ENCODE measurements at regions not wholly inside any gene's neighbourhood (a gene's known extent, or its start where the extent isn't known, plus 50 kb on each side); places are given as distances from the start of the nearest gene placed in this dataset.
"Not testable (repeated sequence)": the region's sequence is repeated elsewhere in the genome, so short reads cannot be mapped to it uniquely, and the experiment has no call there.

DNA sequence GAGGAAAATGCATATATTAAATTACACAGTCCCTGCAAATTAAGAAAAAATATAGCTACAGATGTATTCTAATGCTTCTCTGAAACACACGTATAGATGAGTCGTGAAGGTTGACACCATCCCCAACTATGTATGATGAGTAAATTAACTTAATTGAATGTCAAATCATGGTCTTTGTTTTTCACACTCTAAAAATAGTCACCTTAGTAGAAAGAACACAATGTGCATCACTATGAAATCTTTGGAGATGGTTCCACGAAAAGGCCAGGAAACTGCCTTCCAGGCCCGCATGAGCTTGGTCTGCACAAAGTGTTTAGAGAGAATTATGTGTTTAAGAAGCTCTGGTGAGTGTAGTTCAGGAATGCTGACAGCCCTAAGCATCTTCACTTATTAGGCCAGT is 313.4 kb upstream of the IL12A start:
- Mint-ChIP-seq H3K4me1 (ENCODE audit: unreplicated experiment) (no peaks in the 10 kb centered on the region), H3K27ac (ENCODE audit: unreplicated experiment) (no peak overlapping the region), H3K27me3 (ENCODE audit: unreplicated experiment) (no peaks in the 10 kb centered on the region), H3K9me3 (ENCODE audit: unreplicated experiment) (no peaks in the 10 kb centered on the region), H3K4me3 (ENCODE audit: unreplicated experiment) (no peak overlapping the region), H3K36me3 (ENCODE audit: unreplicated experiment) (no peaks in the 10 kb centered on the region)
- DNase-seq (ENCODE audit: extremely low spot score, unreplicated experiment): no peak
- TF ChIP-seq, protein P1, sequence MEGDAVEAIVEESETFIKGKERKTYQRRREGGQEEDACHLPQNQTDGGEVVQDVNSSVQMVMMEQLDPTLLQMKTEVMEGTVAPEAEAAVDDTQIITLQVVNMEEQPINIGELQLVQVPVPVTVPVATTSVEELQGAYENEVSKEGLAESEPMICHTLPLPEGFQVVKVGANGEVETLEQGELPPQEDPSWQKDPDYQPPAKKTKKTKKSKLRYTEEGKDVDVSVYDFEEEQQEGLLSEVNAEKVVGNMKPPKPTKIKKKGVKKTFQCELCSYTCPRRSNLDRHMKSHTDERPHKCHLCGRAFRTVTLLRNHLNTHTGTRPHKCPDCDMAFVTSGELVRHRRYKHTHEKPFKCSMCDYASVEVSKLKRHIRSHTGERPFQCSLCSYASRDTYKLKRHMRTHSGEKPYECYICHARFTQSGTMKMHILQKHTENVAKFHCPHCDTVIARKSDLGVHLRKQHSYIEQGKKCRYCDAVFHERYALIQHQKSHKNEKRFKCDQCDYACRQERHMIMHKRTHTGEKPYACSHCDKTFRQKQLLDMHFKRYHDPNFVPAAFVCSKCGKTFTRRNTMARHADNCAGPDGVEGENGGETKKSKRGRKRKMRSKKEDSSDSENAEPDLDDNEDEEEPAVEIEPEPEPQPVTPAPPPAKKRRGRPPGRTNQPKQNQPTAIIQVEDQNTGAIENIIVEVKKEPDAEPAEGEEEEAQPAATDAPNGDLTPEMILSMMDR (IDR thresholded peaks at IDR 0.05): no peak

DNA sequence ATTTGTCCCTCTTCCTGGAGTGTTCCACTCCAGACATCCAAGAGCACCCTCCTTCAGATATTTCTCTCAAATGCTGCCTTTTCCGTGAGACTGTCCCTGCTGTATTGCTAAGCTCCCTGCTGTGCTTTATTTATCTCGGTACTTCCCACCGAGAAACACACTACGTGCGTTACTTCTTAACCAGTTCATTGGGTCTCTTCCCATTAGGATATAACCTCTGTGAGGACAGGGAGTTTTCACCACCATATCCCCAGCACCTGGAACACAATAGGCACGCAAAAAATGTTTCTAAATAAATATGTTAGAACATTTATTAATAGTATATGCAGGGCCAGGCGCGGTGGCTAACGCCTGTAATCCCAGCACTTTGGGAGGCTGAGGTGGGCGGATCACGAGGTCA is 308.7 kb upstream of the IL12A start:
- H3K36me3 Mint-ChIP-seq (ENCODE audit: unreplicated experiment): no peaks in the 10 kb centered on the region
- no peak overlapping the region for H3K27ac Mint-ChIP-seq (ENCODE audit: unreplicated experiment)
- H3K27me3 Mint-ChIP-seq (ENCODE audit: unreplicated experiment): no peaks in the 10 kb centered on the region
- H3K9me3 Mint-ChIP-seq (ENCODE audit: unreplicated experiment): no peaks in the 10 kb centered on the region
- TF ChIP-seq, protein P1 (IDR thresholded peaks at IDR 0.05): no peak
- H3K4me3 Mint-ChIP-seq (ENCODE audit: unreplicated experiment): no peak overlapping the region
- DNase-seq (ENCODE audit: extremely low spot score, unreplicated experiment): no peak
- H3K4me1 Mint-ChIP-seq (ENCODE audit: unreplicated experiment): no peaks in the 10 kb centered on the region

DNA sequence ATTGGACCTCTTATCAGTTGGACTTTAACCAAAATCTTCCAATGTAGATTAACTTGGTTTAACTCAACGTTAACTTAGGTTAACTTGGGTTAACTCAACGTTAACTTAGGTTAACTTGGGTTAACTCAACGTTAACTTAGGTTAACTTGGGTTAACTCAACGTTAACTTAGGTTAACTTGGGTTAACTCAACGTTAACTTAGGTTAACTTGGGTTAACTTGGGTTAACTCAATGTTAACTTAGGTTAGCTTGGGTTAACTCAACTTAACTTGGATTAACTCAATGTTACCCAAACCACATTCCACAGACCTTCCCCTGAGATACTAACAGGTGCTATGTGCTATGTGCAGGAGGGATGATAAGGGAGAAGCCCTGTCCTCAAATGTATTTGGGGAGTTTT is 306.9 kb upstream of the IL12A start:
- not testable (repeated sequence) for H3K36me3 Mint-ChIP-seq (ENCODE audit: unreplicated experiment); H3K4me3 Mint-ChIP-seq (ENCODE audit: unreplicated experiment); H3K4me1 Mint-ChIP-seq (ENCODE audit: unreplicated experiment); H3K9me3 Mint-ChIP-seq (ENCODE audit: unreplicated experiment); H3K27me3 Mint-ChIP-seq (ENCODE audit: unreplicated experiment); H3K27ac Mint-ChIP-seq (ENCODE audit: unreplicated experiment); DNase-seq (ENCODE audit: extremely low spot score, unreplicated experiment)

DNA sequence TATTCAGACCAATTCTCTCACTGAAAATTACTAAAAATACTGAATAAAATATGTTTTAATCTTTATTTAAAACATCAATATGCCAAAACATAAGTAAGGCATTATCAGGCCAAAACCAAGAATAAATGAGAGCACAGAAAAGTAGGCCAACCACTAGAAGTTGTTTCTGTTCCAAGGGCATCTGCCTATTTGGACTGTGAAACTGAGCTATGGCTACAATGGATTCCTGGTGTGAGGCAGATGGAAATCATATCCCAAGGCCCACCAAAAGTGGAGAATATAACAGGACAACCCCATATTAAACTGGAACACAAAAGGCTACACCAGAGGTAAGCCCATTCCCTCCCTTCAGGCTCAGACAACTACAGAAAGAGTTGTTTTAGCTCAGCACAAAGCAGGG is 302.8 kb upstream of the IL12A start:
- Mint-ChIP-seq H3K27ac (ENCODE audit: unreplicated experiment) (no peak overlapping the region), H3K9me3 (ENCODE audit: unreplicated experiment) (peaks cover 12% of the 10 kb centered on the region), H3K27me3 (ENCODE audit: unreplicated experiment) (peaks cover under 1% of the 10 kb centered on the region), H3K4me1 (ENCODE audit: unreplicated experiment) (peaks cover 11% of the 10 kb centered on the region), H3K4me3 (ENCODE audit: unreplicated experiment) (no peak overlapping the region), H3K36me3 (ENCODE audit: unreplicated experiment) (peaks cover 2% of the 10 kb centered on the region)
- TF ChIP-seq, protein P1 (IDR thresholded peaks at IDR 0.05): no peak
- no peak for DNase-seq (ENCODE audit: extremely low spot score, unreplicated experiment)

DNA sequence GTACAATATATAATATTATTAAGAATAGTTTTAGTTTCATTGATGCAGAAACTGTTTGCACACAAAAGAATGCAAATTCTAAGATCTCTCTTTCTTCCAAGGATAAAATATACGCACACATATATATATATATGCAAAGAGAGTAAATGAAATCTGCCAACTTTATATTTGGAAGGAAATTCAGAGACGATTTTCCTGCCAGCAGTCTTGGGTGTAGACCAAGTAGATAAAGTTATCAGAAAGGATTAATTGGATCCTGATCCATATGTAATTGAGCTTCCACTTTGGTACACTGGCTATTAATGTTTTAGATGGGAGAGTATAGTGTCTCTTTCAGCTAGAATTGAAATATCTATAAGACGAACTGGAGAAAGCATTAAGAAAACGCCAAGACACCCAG is 295.4 kb upstream of the IL12A start:
- TF ChIP-seq, protein P1 (IDR thresholded peaks at IDR 0.05): no peak
- Mint-ChIP-seq H3K9me3 (ENCODE audit: unreplicated experiment) (peaks cover 23% of the 10 kb centered on the region), H3K27ac (ENCODE audit: unreplicated experiment) (no peak overlapping the region), H3K4me1 (ENCODE audit: unreplicated experiment) (no peaks in the 10 kb centered on the region), H3K4me3 (ENCODE audit: unreplicated experiment) (no peak overlapping the region), H3K36me3 (ENCODE audit: unreplicated experiment) (peaks cover 3% of the 10 kb centered on the region), H3K27me3 (ENCODE audit: unreplicated experiment) (peaks cover 2% of the 10 kb centered on the region)
- no peak for DNase-seq (ENCODE audit: extremely low spot score, unreplicated experiment)
